HCT116 (cell line): ENCODE measurements at regions not wholly inside any gene's neighbourhood (a gene's known extent, or its start where the extent isn't known, plus 50 kb on each side); places are given as distances from the start of the nearest gene placed in this dataset.

Experiments used
- ATAC-seq: fragments of 200-7000 bp; cut with Tn5 transposase; 2 replicates; pipeline ENCODE4 v1.9.1; 2020; ENCODE audit warnings: mild to moderate bottlenecking, moderate library complexity
- BruUV-seq: library from RNA; stranded (reverse); fragments of 400-500 nt; replicated peaks from 2 replicates; lab custom pipeline; 2021; lab: Mats Ljungman, UMichigan
- CTCF ChIA-PET: fragments of 300-600 bp; sonication (Branson Sonifier 250); formaldehyde crosslinking; loops from one replicate; lab custom pipeline; 2021; ENCODE audit warnings: antibody characterized with exemption; lab: Charles Lee
- POLR2A ChIA-PET: fragments of 300-600, 350-600 bp; sonication (Branson Sonifier 250); formaldehyde crosslinking; loops from one replicate; lab custom pipeline; 2021; ENCODE audit warnings: antibody characterized with exemption; lab: Charles Lee
- RAD21 ChIA-PET, 2 experiments: fragments of 300-600 bp; sonication (Branson Sonifier 250); formaldehyde crosslinking; loops; one replicate each; lab custom pipeline; 2023; ENCODE audit warnings: low total read pairs in 2 of 2; ENCODE audit not compliant: uncharacterized antibody in 2 of 2, unreplicated experiment in 2 of 2, low non-redundant PET in 1 of 2; lab: Charles Lee
- DNase-seq: peaks from one replicate; pipeline ENCODE4 v3.0.0-alpha.2; 2010; ENCODE audit warnings: low read depth, low spot score
- H2AFZ ChIP-seq: fragments of 200-600 bp; shearing (Covaris generic), sonication (generic); 2 replicates; pipeline ENCODE4 v1.6.1; 2017; ENCODE audit warnings: low read depth, mixed run types, mixed read lengths, antibody characterized with exemption, low read length; ENCODE audit not compliant: poor library complexity, severe bottlenecking
- H3K27ac ChIP-seq: 2 replicates; pipeline ENCODE4 v1.5.1; 2012; ENCODE audit warnings: low read depth, low read length
- H3K27me3 ChIP-seq: fragments of 200-600 bp; sonication (generic); 2 replicates; pipeline ENCODE4 v1.6.1; 2016; ENCODE audit warnings: mixed run types, low read length, mixed read lengths; ENCODE audit not compliant: insufficient read depth
- H3K36me3 ChIP-seq, 2 experiments: fragments of 200-500 bp in 1 of 2; fragments of 200-600 bp in 1 of 2; sonication (Bioruptor generic) in 1 of 2; sonication (generic) in 1 of 2; 2 replicates each; pipeline versions ENCODE4 v1.5.1 to v1.6.1; 2014 to 2016; ENCODE audit warnings: low read length in 2 of 2, inconsistent platforms in 1 of 2, mixed read lengths in 1 of 2, mixed run types in 1 of 2; ENCODE audit not compliant: insufficient read depth in 2 of 2, control insufficient read depth in 1 of 2
- H3K4me1 ChIP-seq, 2 experiments: fragments of 200-600 bp in 1 of 2; sonication (generic) in 1 of 2; 2 replicates each; pipeline versions ENCODE4 v1.5.1 to v1.6.1; 2012 to 2017; ENCODE audit warnings: low read length in 2 of 2, inconsistent platforms in 1 of 2, mild to moderate bottlenecking in 1 of 2, mixed read lengths in 1 of 2, mixed run types in 1 of 2, moderate library complexity in 1 of 2; ENCODE audit not compliant: insufficient read depth in 2 of 2, control insufficient read depth in 1 of 2
- H3K4me2 ChIP-seq: fragments of 200-600 bp; sonication (generic); 2 replicates; pipeline ENCODE4 v1.6.1; 2017; ENCODE audit warnings: mixed run types, low read length, mixed read lengths
- H3K4me3 ChIP-seq, 2 experiments: fragments of 200-600 bp in 1 of 2; sonication (generic) in 1 of 2; replicated peaks in 1 of 2; 2 replicates each; pipeline ENCODE4 v1.5.1; 2011 to 2016; ENCODE audit warnings: low read length in 2 of 2, control low read depth in 1 of 2, low read depth in 1 of 2, mild to moderate bottlenecking in 1 of 2, mixed read lengths in 1 of 2, mixed run types in 1 of 2
- H3K79me2 ChIP-seq: fragments of 200-600 bp; sonication (generic); 2 replicates; pipeline ENCODE4 v1.6.1; 2017; ENCODE audit warnings: mild to moderate bottlenecking, mixed run types, low read length, moderate library complexity, mixed read lengths; ENCODE audit not compliant: insufficient read depth
- H3K9ac ChIP-seq: fragments of 200-600 bp; sonication (generic); 2 replicates; pipeline ENCODE4 v1.6.1; 2016; ENCODE audit warnings: low read length, mixed read lengths
- H3K9me2 ChIP-seq: fragments of 200-600 bp; sonication (generic), shearing (Covaris generic); 2 replicates; pipeline ENCODE4 v1.6.1; 2017; ENCODE audit warnings: mixed run types, mild to moderate bottlenecking, moderate library complexity; ENCODE audit not compliant: insufficient read depth
- H3K9me3 ChIP-seq, 2 experiments: fragments of 200-500 bp in 1 of 2; fragments of 200-600 bp in 1 of 2; sonication (Bioruptor generic) in 1 of 2; sonication (generic) in 1 of 2; 2 replicates each; pipeline ENCODE4 v1.6.1; 2014 to 2017; ENCODE audit warnings: low read length in 2 of 2, mixed read lengths in 2 of 2, inconsistent platforms in 1 of 2, low read depth in 1 of 2, mild to moderate bottlenecking in 1 of 2, mixed run types in 1 of 2, moderate library complexity in 1 of 2; ENCODE audit not compliant: control insufficient read depth in 1 of 2, insufficient read depth in 1 of 2
- H4K20me1 ChIP-seq: fragments of 200-600 bp; sonication (generic), shearing (Covaris generic); 2 replicates; pipeline ENCODE4 v1.6.1; 2017; ENCODE audit warnings: mixed run types, mild to moderate bottlenecking, moderate library complexity; ENCODE audit not compliant: insufficient read depth
- CBX3 ChIP-seq: IDR thresholded peaks from 2 replicates; pipeline ENCODE4 v1.6.1; 2012; ENCODE audit warnings: low read depth
- EGR1 ChIP-seq: IDR thresholded peaks from 2 replicates; pipeline ENCODE4 v1.6.1; 2012; ENCODE audit warnings: low read depth
- ELF1 ChIP-seq: IDR thresholded peaks from 2 replicates; pipeline ENCODE4 v1.6.1; 2012; ENCODE audit warnings: low read depth, borderline replicate concordance
- EZH2 ChIP-seq: fragments of 200-600 bp; sonication (generic); IDR thresholded peaks from 2 replicates; pipeline ENCODE4 v1.6.1; 2017; ENCODE audit warnings: antibody characterized with exemption, mixed run types
- EZH2phosphoT487 ChIP-seq: fragments of 200-600 bp; IDR thresholded peaks from 2 replicates; pipeline ENCODE4 v1.6.1; 2018; ENCODE audit warnings: antibody characterized with exemption, borderline replicate concordance
- FOSL1 ChIP-seq: IDR thresholded peaks from 2 replicates; pipeline ENCODE4 v1.6.1; 2012; ENCODE audit warnings: low read depth
- JUND ChIP-seq: IDR thresholded peaks from 2 replicates; pipeline ENCODE4 v1.6.1; 2012
- MAX ChIP-seq: IDR thresholded peaks from 2 replicates; pipeline ENCODE4 v1.6.1; 2012
- POLR2A ChIP-seq: IDR thresholded peaks from 2 replicates; pipeline ENCODE4 v1.7.0; 2011; ENCODE audit warnings: borderline replicate concordance; ENCODE audit not compliant: insufficient read depth, insufficient read length; ENCODE audit errors: extremely low read depth
- POLR2AphosphoS5 ChIP-seq: IDR thresholded peaks from 2 replicates; pipeline ENCODE4 v1.6.1; 2011; ENCODE audit warnings: mild to moderate bottlenecking, low read depth, low read length, moderate library complexity
- REST ChIP-seq: IDR thresholded peaks from 2 replicates; pipeline ENCODE4 v1.6.1; 2012; ENCODE audit warnings: low read depth
- SP1 ChIP-seq: IDR thresholded peaks from 2 replicates; pipeline ENCODE4 v1.6.1; 2012; ENCODE audit warnings: low read depth
- SRF ChIP-seq: IDR thresholded peaks from 2 replicates; pipeline ENCODE4 v1.6.1; 2012; ENCODE audit warnings: low read depth
- TCF7L2 ChIP-seq: IDR thresholded peaks from 2 replicates; pipeline ENCODE4 v1.7.0; 2011; ENCODE audit warnings: borderline replicate concordance, inconsistent platforms; ENCODE audit not compliant: insufficient read depth, insufficient read length; ENCODE audit errors: extremely low read depth
- ZBTB33 ChIP-seq: IDR thresholded peaks from 2 replicates; pipeline ENCODE4 v1.6.1; 2011; ENCODE audit warnings: mild to moderate bottlenecking, low read length, moderate library complexity; ENCODE audit not compliant: insufficient replicate concordance; ENCODE audit errors: extremely low read depth
- ZNF274 ChIP-seq: fragments of 200-500 bp; sonication (Bioruptor generic); IDR thresholded peaks from 2 replicates; pipeline ENCODE4 v1.6.1; 2014; ENCODE audit warnings: mild to moderate bottlenecking, low read depth, low read length, inconsistent platforms
- intact Hi-C: fragments of 100-400 bp; cut with micrococcal nuclease; formaldehyde crosslinking; loops from 2 replicates; pipeline ENCODE4 v1.10.0; 2022
- TF ChIP-seq, protein P1 (sequence below), 3 experiments: fragments of 200-600 bp in 1 of 3; sonication (generic) in 1 of 3; IDR thresholded peaks in 2 of 3; conservative IDR thresholded peaks in 1 of 3; 2 replicates each; pipeline ENCODE4 v1.5.1; 2012 to 2017; ENCODE audit warnings: low read depth in 2 of 3, low read length in 2 of 3, antibody characterized with exemption in 1 of 3, borderline replicate concordance in 1 of 3, control low read depth in 1 of 3, mild to moderate bottlenecking in 1 of 3, mixed read lengths in 1 of 3, mixed run types in 1 of 3, moderate library complexity in 1 of 3; ENCODE audit not compliant: insufficient read depth in 1 of 3

- BruUV-seq, result no TSS peak
- Histone ChIP-seq H2AFZ (no peak overlapping the region), H3K36me3 (no peaks in the 10 kb centered on the region), H3K4me2 (no peak overlapping the region), H3K27me3 (peaks cover 37% of the 10 kb centered on the region), H3K4me3 (no peak overlapping the region), H4K20me1 (no peaks in the 10 kb centered on the region), H3K9ac (no peak overlapping the region), H3K27ac (no peak overlapping the region), H3K9me3 (no peaks in the 10 kb centered on the region), H3K4me1 (no peaks in the 10 kb centered on the region), H3K9me2 (no peaks in the 10 kb centered on the region), H3K79me2 (no peaks in the 10 kb centered on the region)
- DNase-seq, result no peak
- no peak for ATAC-seq
- TF ChIP-seq SP1, result no peak
- no peak for TF ChIP-seq EGR1
- no peak for TF ChIP-seq REST
- no peak for TF ChIP-seq TCF7L2
- TF ChIP-seq FOSL1, result no peak
- no peak for TF ChIP-seq POLR2AphosphoS5
- no peak for TF ChIP-seq EZH2
- no peak for TF ChIP-seq MAX
- TF ChIP-seq SRF, result no peak
- TF ChIP-seq ELF1, result no peak
- TF ChIP-seq ZNF274, result no peak
- TF ChIP-seq, protein P1, sequence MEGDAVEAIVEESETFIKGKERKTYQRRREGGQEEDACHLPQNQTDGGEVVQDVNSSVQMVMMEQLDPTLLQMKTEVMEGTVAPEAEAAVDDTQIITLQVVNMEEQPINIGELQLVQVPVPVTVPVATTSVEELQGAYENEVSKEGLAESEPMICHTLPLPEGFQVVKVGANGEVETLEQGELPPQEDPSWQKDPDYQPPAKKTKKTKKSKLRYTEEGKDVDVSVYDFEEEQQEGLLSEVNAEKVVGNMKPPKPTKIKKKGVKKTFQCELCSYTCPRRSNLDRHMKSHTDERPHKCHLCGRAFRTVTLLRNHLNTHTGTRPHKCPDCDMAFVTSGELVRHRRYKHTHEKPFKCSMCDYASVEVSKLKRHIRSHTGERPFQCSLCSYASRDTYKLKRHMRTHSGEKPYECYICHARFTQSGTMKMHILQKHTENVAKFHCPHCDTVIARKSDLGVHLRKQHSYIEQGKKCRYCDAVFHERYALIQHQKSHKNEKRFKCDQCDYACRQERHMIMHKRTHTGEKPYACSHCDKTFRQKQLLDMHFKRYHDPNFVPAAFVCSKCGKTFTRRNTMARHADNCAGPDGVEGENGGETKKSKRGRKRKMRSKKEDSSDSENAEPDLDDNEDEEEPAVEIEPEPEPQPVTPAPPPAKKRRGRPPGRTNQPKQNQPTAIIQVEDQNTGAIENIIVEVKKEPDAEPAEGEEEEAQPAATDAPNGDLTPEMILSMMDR (IDR thresholded peaks at IDR 0.05 in 2 of 3, conservative IDR thresholded peaks at IDR 0.05 in 1 of 3; ENCODE audit: borderline replicate concordance in 1 of 3, insufficient read depth in 1 of 3, low read depth in 2 of 3, low read length in 2 of 3), result no peak
- no peak for TF ChIP-seq POLR2A
- TF ChIP-seq CBX3, result no peak
- TF ChIP-seq JUND, result no peak
- TF ChIP-seq ZBTB33, result no peak
- TF ChIP-seq EZH2phosphoT487, result no peak
- ChIA-PET CTCF (no interaction called here), RAD21 (no interaction called here), POLR2A (no interaction called here)
- intact Hi-C loops, result no loop called here
These were observed 241.3 kb upstream of the GRIP1 start for GRCh38 chr12:66920205-66920604.
